OCI-LY3 (cell line): ENCODE measurements at regions not wholly inside any gene's neighbourhood (a gene's known extent, or its start where the extent isn't known, plus 50 kb on each side); places are given as distances from the start of the nearest gene placed in this dataset.

ENCODE experiments used
- EZH2phosphoT487 ChIP-seq: fragments of 200-600 bp; shearing (Covaris generic); IDR thresholded peaks from 2 replicates; pipeline ENCODE4 v1.6.1; 2018; ENCODE audit warnings: antibody characterized with exemption, mixed run types, low read depth
- TF ChIP-seq, protein P1 (sequence below): fragments of 200-600, 300-600 bp; sonication (generic); IDR thresholded peaks from 2 replicates; pipeline ENCODE4 v1.5.1; 2014; ENCODE audit warnings: antibody characterized with exemption, low read length, low read depth

DNA sequence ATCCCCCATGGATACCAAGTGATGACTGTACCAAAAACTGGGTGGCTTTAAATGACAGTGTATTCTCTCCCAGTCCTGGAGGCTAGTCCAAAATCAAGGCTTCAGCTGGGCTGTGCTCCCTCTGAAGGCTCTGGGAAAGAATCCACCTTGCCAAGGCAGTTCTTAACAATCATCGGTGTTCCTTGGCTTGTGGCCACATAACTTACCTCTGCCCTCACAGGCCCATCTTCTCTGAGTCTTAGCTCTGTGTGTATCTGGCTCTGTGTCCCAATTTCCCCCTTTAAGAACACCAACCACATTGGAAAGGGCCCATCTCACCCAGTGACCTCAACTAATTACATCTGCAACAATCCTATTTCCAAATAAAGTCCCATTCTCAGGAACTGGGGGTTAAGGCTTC is 503.0 kb upstream of the PROK2 start:
- TF ChIP-seq, protein P1, sequence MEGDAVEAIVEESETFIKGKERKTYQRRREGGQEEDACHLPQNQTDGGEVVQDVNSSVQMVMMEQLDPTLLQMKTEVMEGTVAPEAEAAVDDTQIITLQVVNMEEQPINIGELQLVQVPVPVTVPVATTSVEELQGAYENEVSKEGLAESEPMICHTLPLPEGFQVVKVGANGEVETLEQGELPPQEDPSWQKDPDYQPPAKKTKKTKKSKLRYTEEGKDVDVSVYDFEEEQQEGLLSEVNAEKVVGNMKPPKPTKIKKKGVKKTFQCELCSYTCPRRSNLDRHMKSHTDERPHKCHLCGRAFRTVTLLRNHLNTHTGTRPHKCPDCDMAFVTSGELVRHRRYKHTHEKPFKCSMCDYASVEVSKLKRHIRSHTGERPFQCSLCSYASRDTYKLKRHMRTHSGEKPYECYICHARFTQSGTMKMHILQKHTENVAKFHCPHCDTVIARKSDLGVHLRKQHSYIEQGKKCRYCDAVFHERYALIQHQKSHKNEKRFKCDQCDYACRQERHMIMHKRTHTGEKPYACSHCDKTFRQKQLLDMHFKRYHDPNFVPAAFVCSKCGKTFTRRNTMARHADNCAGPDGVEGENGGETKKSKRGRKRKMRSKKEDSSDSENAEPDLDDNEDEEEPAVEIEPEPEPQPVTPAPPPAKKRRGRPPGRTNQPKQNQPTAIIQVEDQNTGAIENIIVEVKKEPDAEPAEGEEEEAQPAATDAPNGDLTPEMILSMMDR: no peak
- no peak for TF ChIP-seq EZH2phosphoT487
